ENCODE measurements at regions not wholly inside any gene's neighbourhood (a gene's known extent, or its start where the extent isn't known, plus 50 kb on each side); places are given as distances from the start of the nearest gene placed in this dataset.

DNA sequence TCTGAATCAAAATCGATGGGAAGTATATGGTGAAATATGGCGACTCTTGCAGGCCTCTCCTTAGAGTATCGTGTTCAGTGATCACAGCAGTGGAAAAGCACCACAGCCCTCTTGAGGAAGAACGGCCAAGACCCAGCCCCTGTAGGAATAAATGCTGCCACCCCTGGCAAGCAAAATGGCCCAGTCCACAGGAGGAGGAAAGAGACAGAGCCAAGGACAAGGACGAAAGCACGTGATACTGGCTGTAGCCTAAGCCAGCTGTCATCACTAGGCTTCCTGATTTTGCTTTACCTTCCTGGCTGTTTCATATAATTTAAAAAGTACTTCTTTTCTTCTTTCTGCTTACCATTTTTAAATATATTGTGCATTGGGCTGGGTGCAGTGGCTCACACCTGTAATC lies 395.0 kb upstream of the SHH start:
- TF ChIP-seq, protein P1, sequence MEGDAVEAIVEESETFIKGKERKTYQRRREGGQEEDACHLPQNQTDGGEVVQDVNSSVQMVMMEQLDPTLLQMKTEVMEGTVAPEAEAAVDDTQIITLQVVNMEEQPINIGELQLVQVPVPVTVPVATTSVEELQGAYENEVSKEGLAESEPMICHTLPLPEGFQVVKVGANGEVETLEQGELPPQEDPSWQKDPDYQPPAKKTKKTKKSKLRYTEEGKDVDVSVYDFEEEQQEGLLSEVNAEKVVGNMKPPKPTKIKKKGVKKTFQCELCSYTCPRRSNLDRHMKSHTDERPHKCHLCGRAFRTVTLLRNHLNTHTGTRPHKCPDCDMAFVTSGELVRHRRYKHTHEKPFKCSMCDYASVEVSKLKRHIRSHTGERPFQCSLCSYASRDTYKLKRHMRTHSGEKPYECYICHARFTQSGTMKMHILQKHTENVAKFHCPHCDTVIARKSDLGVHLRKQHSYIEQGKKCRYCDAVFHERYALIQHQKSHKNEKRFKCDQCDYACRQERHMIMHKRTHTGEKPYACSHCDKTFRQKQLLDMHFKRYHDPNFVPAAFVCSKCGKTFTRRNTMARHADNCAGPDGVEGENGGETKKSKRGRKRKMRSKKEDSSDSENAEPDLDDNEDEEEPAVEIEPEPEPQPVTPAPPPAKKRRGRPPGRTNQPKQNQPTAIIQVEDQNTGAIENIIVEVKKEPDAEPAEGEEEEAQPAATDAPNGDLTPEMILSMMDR (IDR thresholded peaks at IDR 0.05; ENCODE audit: low read depth, low read length, missing control alignments): no peak
- H3K4me3 ChIP-seq (ENCODE audit: low read depth, low read length): no peak overlapping the region
- no peak for DNase-seq (ENCODE audit: low read depth)
- in situ Hi-C loops (cut with HindIII; ENCODE audit: low sequenced_read_pairs): no loop called here

DNA sequence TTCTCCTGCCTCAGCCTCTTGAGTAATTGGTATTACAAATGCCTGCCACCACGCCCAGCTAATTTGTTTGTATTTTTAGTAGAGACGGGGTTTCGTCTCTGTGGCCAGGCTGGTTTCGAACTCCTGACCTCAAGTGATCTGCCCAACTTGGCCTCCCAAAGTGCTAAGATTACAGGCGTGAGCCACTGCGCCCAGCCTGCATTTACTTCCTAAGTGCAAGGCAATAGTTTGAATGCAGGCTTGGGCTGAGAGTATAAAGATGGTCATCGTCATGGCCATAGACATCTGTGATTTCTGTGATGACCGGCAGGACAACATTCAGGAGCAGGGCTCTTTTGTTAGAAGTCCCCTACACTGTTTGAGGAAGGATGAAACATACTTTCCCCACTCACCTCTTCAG lies 393.9 kb upstream of the SHH start:
- in situ Hi-C loops (cut with HindIII; ENCODE audit: low sequenced_read_pairs): no loop called here
- H3K4me3 ChIP-seq (ENCODE audit: low read depth, low read length): no peak overlapping the region
- TF ChIP-seq, protein P1 (IDR thresholded peaks at IDR 0.05; ENCODE audit: low read depth, low read length, missing control alignments): no peak
- DNase-seq (ENCODE audit: low read depth): no peak

DNA sequence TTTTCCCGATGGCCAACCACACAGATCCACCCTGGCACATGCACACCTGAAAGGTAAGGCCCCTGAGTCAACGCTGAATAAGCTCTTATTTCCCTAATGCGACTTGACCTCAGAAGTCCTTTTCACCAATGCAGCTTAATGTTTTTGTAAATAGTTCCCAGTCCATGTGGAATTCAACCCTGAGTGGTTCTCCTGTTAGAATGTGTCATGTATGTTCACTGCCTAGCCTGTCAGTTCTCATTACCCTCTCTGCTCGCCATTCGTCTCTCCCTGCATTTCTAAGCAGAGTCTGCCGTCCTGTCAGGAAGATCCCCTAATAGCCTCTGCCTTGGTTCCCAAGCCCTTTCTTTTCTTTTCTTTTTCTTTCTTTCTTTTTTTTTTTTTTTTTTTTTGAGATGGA lies 392.6 kb upstream of the SHH start:
- TF ChIP-seq, protein P1 (IDR thresholded peaks at IDR 0.05; ENCODE audit: low read depth, low read length, missing control alignments): no peak
- in situ Hi-C loops (cut with HindIII; ENCODE audit: low sequenced_read_pairs): loop anchor here (5.0 kb wide), 1 partner anchor 37 kb away; no protein-coding TSS in a partner anchor
- no peak for DNase-seq (ENCODE audit: low read depth)

DNA sequence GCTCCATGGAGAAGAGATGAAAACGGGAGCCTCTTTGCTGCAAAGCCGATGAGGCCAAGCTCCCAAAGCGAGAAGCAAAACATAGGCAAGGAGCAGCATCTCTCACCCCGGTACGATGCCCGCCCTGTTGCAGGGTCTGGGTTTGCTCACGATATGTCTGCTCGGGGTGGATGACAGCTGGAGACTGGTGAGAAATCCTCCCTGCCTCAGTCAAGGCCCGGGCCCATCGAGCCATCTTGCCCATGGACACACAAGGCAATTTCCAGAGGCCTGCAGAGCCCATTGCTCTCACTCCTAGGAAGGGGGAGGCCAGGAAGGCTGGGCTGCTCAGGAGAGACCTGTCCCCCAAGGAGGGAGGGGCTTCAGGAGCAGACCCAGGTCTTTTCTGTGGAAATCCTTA lies 391.7 kb upstream of the SHH start:
- in situ Hi-C loops (cut with HindIII; ENCODE audit: low sequenced_read_pairs): loop anchor here (5.0 kb wide), 1 partner anchor 38 kb away; no protein-coding TSS in a partner anchor
- H3K4me3 ChIP-seq (ENCODE audit: low read depth, low read length): no peak overlapping the region
- TF ChIP-seq, protein P1 (IDR thresholded peaks at IDR 0.05; ENCODE audit: low read depth, low read length, missing control alignments): no peak
- DNase-seq (ENCODE audit: low read depth): no peak

More for the DNA sequence above, 392.6 kb upstream of the SHH start:
- no peak overlapping the region for H3K4me3 ChIP-seq (ENCODE audit: low read depth, low read length)

DNA sequence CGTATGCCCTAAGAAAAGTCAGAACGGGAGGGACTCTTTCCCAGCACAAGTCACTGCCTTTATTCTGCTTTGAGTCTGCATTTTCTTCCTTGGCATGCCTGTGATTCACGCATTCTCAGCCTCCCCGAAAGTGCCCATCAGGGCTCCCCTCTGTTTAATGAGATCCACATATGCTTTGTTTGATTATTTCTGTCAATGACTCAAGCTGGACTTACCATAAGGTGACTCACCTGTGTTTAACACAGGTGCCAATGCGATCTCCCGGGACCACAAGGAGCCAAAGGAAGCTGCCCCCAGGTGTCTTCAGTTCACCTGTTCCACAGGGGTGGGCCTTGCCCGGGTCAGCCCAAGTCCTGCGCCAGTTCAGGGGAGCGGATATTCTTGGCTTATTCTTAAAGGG lies 386.0 kb upstream of the SHH start:
- TF ChIP-seq, protein P1 (IDR thresholded peaks at IDR 0.05; ENCODE audit: low read depth, low read length, missing control alignments): no peak
- no peak for DNase-seq (ENCODE audit: low read depth)
- H3K4me3 ChIP-seq (ENCODE audit: low read depth, low read length): no peak overlapping the region
- in situ Hi-C loops (cut with HindIII; ENCODE audit: low sequenced_read_pairs): no loop called here

DNA sequence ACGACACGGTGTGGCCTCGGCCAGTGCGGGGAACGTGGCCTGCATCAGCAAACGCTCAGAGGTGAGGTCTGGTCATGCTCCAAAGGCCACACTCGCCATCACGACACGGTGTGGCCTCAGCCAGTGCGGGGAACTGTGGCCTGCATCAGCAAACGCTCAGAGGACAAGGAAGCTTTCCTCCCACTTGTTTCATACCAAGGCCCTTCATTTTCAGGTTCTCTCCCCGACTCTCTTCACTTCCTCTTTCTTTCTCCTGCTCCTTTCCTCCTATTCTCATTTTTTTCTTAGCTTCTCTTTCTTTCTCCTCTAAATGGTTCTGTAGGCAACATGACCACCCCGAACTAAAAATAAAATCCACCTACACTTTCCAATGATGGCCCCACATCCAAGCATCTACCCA lies 384.4 kb upstream of the SHH start:
- no peak overlapping the region for H3K4me3 ChIP-seq (ENCODE audit: low read depth, low read length)
- TF ChIP-seq, protein P1 (IDR thresholded peaks at IDR 0.05; ENCODE audit: low read depth, low read length, missing control alignments): no peak
- DNase-seq (ENCODE audit: low read depth): no peak
- in situ Hi-C loops (cut with HindIII; ENCODE audit: low sequenced_read_pairs): no loop called here

DNA sequence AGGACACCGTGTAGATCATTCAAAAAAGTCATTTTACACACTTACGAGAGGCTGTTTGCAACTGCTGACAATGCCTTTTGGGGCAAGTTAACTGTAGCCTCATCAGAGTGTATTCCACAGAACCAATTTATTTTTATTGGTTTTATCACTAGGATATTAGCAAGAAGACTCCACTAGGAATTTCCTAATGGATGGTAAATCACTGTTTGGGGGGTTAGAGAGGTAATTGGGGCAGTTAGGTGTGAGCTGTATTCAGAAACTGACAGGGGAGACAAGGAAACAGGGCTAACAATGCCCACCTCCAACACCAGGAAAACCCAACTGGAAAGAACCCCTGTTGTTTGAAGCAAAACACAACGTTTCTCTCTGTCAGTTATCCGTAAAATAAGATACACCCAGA lies 383.0 kb upstream of the SHH start:
- no peak overlapping the region for H3K4me3 ChIP-seq (ENCODE audit: low read depth, low read length)
- in situ Hi-C loops (cut with HindIII; ENCODE audit: low sequenced_read_pairs): no loop called here
- DNase-seq (ENCODE audit: low read depth): no peak
- TF ChIP-seq, protein P1 (IDR thresholded peaks at IDR 0.05; ENCODE audit: low read depth, low read length, missing control alignments): no peak

All from astrocyte of the cerebellum (primary cell).